Epidermal melanocyte (primary cell): ENCODE measurements at regions not wholly inside any gene's neighbourhood (a gene's known extent, or its start where the extent isn't known, plus 50 kb on each side); places are given as distances from the start of the nearest gene placed in this dataset.
"Not testable (repeated sequence)": the region's sequence is repeated elsewhere in the genome, so short reads cannot be mapped to it uniquely, and the experiment has no call there.

Experiments
- DNase-seq: peaks from one replicate; pipeline ENCODE4 v3.0.0; 2011; ENCODE audit warnings: low spot score; ENCODE audit not compliant: insufficient read length

DNA sequence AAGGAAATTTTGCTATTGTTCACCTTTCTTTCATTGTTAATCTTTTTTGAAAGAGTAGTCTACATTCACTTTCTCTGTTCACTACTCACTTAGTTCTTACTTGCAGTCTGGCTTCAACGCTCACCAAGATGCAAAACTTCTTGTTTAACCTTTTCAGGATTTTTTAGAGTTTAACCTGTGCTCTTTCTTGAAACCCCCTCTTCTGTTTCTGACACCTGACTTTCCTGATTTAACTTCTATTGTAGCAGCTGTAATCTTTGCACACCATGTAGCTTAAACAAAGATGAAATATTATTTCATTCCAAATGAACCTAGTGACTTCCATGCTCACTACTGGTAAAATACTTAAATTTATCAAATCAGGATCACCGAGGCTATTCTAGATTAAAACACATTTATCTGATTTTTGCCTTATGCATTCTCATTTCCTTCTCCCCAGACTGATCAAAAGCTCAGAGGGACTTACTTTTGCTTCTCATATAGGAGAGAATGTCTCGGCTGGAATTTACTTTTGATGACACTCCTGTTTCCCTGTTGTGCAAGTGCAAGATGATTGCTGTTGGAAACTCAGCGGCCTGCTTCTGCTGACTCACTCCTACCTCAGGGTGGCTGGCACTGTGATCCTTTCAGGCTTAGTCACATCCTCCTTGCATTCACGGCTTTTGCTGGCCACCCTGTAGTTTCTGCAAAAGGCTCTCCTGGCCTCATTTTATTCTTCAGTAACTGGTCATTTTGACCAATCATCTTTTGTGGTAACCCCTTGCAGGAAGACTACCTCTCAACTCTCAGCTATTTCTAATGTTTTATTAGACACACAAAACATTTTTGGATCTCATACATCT, 109.3 kb upstream of the IFNE start:
- peak; percentile 51 for DNase-seq

DNA sequence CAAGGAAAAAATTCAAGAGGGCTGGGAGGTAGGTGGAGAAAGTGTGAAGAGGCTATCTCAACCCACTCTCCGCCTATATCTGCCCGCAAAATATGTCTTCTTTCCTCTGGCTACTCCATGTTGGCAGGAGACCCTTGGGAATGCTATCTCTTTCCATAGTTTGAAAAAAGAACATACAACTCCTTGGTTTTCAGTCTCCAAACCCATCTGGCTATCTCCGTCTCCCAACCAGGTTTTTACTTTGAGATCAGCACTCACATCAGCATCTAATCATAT, 109.9 kb upstream of the IFNE start:
- DNase-seq = no peak

DNA sequence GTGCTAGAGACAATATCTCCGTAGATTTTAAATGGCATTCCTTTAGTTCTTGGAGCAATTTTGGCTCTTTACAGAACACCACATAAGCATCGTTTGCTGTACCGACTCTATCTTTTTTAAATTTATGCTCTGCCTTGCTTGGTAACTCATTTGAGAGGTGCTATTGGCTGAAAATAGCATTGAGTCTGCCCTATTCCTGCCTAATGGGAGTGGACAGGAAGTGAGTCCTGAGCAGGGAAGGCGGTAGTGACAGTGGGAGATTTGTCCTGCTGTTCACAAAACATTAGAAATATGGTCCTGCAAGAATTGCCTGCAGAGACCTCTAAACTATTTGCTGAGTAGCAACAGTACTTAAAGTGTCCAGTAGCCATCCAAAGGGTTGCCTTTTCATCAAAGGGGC, 115.2 kb upstream of the IFNE start:
- no peak for DNase-seq

- DNase-seq = no peak
These were observed 116.6 kb upstream of the IFNE start for GRCh38 chr9:21598749-21599148.

- no peak for DNase-seq
These were observed 123.4 kb upstream of the IFNE start for GRCh38 chr9:21605489-21605931.

DNA sequence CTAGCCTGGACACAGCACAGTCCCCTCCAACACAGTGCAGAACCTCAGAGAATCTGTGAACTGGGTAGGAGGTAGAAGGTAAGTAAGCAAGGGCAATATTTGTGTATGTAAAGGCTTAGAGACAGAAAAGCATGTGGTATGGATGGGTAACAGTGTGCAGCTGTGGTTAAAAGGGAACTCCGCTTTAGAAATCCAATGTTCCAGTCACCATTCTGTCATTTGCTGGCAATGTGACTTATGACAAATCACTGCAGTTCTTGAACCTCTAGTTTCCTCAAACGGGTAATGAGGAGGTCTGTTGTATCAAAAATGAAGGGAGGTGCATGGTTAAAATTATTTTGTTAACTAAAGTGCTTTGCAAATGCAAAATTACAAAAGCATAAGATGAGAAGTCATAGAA, 125.5 kb upstream of the IFNE start:
- no peak for DNase-seq

DNA sequence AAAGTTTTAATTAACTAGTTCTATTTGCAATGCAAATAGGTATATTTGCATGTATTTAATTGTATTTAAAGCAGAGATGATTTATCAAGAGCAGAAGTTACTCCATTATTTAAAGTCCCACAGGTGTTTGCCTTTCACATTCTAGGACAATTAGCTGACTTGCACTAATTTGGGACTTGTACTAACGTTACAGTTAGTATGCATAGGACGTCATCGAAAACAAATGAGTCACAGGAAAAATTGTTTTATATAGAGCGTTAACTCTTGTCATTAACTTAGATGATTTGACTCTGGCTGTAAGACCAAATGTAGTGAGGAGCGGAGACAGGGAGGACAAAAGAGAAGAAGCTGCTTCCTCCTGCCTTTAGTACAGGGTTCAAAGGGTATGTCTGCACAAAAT, 126.1 kb upstream of the IFNE start:
- DNase-seq = no peak

DNA sequence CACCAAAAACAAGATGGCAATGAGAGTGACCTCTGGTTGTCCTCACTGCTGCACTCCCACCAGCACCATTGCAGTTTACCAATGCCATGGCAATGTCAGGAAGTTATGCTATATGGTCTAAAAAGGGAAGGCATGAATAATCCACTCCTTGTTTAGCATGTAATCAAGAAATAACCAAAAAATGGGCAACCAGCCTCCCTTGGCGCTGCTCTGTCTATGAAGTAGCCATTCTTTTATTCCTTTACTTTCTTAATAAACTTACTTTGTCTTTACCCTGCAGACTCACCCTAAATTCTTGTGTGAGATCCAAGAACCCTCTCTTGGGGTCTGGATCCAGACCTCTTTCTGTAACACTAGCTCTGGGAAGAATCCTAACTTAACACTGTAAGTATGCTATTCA, 127.4 kb upstream of the IFNE start:
- DNase-seq = no peak

GRCh38 chr9:21611891-21612290, 129.8 kb upstream of the IFNE start:
- no peak for DNase-seq

DNA sequence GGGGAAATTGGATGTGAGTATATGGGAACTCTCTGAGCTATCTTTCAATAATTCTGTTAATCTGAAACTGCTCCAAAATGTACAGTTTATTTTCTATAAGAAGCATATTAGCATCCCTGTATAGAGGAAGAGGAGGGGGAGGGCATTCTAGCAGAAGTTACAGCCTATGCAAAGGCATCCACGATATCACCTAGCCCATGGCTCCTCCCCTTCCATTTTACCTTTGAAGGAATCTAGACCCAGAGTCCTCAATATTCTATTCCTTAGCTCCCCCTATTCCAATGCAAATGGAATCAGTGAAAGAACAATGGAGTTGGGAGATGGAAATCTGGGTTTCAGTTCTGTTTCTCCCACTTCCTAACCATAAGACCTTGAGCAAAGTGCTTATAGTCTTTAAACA, 132.9 kb upstream of the IFNE start:
- DNase-seq = no peak

GRCh38 chr9:21615446-21615845, 133.3 kb upstream of the IFNE start:
- DNase-seq = no peak

DNA sequence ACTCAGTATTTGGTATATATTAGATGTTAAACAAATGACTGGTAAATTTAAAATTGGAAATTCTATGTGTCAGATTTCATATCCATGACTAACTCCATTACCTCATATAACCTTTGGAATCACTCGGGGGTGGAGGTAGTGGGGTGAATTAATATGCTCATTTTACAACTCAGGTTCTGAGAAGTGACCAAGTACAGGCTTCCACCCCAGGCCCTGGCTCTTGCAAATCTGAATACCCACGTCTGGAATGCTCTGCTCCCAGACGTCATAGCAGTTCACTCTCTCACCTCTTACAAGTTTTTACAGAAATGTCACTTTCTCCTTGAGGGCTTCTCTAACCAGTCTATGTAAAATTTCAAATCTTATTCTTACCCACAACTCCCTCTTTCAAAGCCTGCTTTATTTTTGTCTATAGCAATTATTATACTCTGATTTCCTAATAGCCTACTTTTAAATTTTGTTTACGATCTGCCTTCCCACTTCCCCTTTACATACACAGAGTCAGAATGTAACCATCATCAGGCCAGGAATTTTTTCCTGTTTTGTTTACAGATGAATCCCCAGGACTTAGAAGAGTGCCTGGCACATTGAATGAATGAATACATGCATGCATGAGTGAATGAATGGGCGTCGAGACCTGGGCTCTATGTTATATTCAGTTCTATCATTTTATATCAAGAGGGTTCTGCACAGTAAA, 134.1 kb upstream of the IFNE start:
- no peak for DNase-seq

DNA sequence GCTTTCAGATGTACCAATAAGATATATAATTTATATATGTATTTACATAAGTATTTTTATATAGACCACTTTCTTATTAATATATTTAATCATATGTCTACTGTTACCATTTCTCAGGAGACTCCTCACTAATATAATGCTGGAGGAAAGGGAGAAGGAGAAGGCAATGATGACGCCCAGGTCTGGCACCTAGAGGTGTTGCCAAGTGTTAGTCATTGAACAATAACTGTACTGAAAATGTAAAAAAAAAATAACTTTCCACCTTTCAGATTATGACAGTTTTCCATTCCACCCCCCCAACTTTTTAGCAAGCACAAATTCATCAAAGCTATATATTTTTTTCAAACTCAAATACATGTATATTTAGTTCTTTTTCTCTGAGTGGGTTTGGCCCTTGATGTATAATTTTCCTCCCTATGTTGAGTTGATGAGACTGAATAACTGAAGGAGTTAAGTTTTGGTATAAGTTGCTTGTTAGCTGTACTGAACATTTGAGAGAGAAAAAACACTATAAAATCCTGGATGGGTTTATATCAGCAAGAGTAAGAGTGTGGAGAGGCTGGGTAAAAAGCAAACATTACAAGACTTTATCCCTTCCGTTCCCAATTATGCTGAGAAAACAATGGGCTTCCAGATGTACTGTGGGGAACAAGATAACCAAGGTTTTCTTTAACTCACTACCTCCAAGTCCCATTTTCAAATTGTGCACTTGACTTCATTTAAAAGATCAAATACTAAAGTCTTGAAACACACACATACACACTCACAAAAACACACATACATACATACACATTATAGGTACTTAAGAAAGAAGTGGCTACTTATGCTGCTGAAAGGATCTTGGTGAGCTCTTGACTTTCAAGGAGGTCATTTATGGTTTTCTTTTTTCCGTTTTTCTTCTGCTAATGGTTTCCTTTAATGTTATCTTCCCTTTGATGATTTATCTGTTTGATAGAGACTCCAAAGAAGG, 142.8 kb upstream of the IFNE start:
- DNase-seq = no peak

DNA sequence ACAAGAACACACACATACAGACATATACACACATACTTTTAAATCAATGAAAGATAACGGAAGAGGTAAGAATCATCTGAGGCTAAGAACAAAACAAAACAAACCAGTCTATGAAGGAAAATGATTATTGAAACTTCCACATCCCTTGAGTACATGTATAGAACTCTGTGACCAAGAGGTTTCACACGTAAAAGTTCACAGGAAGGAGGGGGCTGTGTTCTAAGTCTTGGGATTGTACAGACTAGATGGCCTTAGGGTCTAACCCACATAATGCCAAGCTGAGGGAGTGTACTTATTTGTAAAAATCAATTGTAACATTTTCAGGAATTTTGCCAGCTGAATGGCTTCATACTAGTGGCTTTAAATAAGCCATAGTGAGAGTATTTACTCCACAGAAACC, 144.4 kb upstream of the IFNE start:
- DNase-seq = no peak

DNA sequence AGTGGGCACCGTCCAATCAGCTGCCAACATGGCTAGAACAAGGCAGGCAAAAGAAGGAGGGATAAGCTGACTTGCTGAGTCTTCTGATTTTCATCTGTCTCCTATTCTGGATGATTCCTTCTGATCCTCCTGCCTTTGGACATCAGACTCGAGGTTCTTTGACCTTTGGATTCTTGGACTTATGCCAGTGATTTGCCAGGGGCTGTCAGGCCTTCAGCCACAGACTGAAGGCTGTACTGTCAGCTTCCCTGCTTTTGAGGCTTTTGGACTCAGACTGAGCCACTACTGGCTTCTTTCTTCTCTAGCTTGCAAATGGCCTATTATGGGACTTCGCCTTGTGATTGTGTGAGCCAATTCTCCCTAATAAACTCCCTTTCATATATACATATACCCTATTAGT, 146.8 kb upstream of the IFNE start:
- not testable (repeated sequence) for DNase-seq

GRCh38 chr9:21634951-21635350, 152.8 kb upstream of the IFNE start:
- DNase-seq = no peak

DNA sequence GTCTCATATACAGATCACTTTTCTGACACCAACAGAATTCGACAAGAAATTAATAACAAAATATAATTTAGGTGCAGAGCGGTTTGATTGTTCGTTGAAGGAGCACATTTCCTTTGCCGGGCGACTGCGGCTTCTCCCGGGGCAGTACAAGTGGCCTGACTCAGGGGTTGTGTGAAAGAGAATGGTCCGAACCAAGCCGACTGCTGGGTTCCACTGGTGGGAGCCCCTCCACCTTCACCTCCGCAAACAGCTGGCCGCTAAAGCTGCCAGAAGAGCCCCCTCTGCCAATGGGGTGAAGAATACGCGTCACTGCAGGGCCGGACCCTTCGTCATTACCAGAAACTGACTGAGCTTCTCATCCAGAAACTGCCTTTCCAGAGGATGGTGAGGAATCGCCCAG, 156.0 kb upstream of the IFNE start:
- DNase-seq = no peak

- DNase-seq = no peak
These were observed 149.3 kb upstream of the MTAP start for GRCh38 chr9:21653091-21653490.

GRCh38 chr9:21653589-21653988, 148.8 kb upstream of the MTAP start:
- no peak for DNase-seq

DNA sequence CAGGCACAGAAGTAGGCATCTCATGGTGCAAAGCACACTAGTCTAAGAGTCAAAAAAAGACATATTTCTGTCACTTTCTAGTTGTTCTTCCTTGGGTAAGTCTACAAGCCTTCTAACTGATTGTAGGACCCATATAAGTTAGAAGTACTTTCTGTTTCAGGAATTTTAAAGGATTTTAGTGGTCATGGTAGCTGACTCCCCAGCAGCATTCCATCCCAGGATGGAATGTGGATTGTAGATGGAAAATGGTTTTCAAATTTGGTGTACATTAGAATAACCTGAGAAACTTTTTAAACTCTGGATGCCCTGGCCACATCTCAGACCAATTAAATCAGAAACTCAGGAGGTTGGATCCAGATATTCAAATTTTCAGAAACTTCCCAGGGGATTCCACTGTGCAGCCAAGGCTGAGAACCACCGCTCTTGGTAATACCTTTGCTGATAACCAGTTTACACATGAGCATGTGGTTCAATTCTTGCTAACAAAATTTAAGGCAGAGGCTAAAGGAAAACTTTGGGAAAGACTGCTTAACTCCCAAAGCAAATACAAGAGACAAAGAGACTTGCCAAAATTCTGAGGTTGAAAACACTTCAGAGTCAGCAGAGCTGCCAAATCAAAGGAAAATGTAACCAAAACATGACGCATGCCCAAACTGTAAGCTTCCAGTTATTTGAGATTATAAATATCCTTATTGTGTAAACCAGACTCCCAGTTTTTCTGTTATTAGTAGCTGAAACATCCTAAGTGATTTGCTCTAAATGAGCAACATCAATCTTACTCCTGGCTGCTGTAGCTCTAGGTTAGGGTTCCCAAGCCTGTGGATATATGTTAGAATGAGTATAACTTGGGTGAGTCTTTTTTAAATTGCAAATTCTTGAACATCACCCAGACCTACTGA, 145.4 kb upstream of the MTAP start:
- DNase-seq = peak; percentile 49
